Endothelial cell (in vitro differentiated cells): ENCODE measurements at regions not wholly inside any gene's neighbourhood (a gene's known extent, or its start where the extent isn't known, plus 50 kb on each side); places are given as distances from the start of the nearest gene placed in this dataset.

Experiments used
- DNase-seq: peaks from one replicate; pipeline ENCODE4 v3.0.0; 2021; ENCODE audit warnings: low spot score
- H3K27ac Mint-ChIP-seq: one replicate; pipeline ENCODE4 v1.8.0; 2021; ENCODE audit warnings: mixed read lengths, inconsistent platforms; ENCODE audit not compliant: unreplicated experiment
- H3K27me3 Mint-ChIP-seq: one replicate; pipeline ENCODE4 v1.8.0; 2021; ENCODE audit warnings: mild to moderate bottlenecking, moderate library complexity, mixed read lengths, inconsistent platforms; ENCODE audit not compliant: unreplicated experiment
- H3K36me3 Mint-ChIP-seq: one replicate; pipeline ENCODE4 v1.8.0; 2021; ENCODE audit warnings: mild to moderate bottlenecking, low read depth, mixed read lengths, inconsistent platforms; ENCODE audit not compliant: unreplicated experiment
- H3K4me1 Mint-ChIP-seq: one replicate; pipeline ENCODE4 v1.8.0; 2021; ENCODE audit warnings: mild to moderate bottlenecking, mixed read lengths, inconsistent platforms; ENCODE audit not compliant: unreplicated experiment
- H3K4me3 Mint-ChIP-seq: one replicate; pipeline ENCODE4 v1.8.0; 2021; ENCODE audit warnings: mild to moderate bottlenecking, mixed read lengths, inconsistent platforms; ENCODE audit not compliant: unreplicated experiment
- H3K9me3 Mint-ChIP-seq: one replicate; pipeline ENCODE4 v1.8.0; 2021; ENCODE audit warnings: mixed read lengths, inconsistent platforms; ENCODE audit not compliant: unreplicated experiment
- TF ChIP-seq, protein P1 (sequence below): fragments of 200-600 bp; sonication (generic); IDR thresholded peaks from one replicate; pipeline ENCODE4 v1.5.0; 2021; ENCODE audit warnings: antibody characterized with exemption; ENCODE audit not compliant: unreplicated experiment

DNA sequence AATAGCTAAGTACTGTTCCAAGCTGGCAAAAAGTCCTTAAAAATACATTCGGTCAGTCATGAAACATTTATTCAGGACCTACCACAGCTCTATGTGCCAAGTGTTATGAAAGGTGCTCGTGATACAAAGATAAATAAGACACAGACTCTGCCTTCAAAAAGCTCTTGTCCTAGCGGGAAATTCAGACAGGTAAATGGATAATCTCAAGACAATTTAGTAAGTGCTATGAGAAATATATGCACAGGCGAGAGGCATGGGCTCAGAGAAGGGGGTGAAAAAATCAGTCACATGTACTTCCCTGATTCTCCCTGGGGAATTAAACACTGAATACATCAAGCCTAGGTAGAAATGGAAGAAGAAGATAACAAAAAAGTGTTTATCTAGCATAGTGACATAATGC is 49.8 kb upstream of the HEY2 start:
- Mint-ChIP-seq H3K4me1 (peaks cover 22% of the 10 kb centered on the region), H3K27me3 (peaks cover 5% of the 10 kb centered on the region), H3K4me3 (no peak overlapping the region), H3K27ac (peak overlapping the region; percentile 65), H3K36me3 (no peaks in the 10 kb centered on the region), H3K9me3 (no peaks in the 10 kb centered on the region)
- no peak for DNase-seq
- TF ChIP-seq, protein P1, sequence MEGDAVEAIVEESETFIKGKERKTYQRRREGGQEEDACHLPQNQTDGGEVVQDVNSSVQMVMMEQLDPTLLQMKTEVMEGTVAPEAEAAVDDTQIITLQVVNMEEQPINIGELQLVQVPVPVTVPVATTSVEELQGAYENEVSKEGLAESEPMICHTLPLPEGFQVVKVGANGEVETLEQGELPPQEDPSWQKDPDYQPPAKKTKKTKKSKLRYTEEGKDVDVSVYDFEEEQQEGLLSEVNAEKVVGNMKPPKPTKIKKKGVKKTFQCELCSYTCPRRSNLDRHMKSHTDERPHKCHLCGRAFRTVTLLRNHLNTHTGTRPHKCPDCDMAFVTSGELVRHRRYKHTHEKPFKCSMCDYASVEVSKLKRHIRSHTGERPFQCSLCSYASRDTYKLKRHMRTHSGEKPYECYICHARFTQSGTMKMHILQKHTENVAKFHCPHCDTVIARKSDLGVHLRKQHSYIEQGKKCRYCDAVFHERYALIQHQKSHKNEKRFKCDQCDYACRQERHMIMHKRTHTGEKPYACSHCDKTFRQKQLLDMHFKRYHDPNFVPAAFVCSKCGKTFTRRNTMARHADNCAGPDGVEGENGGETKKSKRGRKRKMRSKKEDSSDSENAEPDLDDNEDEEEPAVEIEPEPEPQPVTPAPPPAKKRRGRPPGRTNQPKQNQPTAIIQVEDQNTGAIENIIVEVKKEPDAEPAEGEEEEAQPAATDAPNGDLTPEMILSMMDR = no peak
